AG09319 (cell line): ENCODE measurements at regions not wholly inside any gene's neighbourhood (a gene's known extent, or its start where the extent isn't known, plus 50 kb on each side); places are given as distances from the start of the nearest gene placed in this dataset.
"Not testable (repeated sequence)": the region's sequence is repeated elsewhere in the genome, so short reads cannot be mapped to it uniquely, and the experiment has no call there.

Experiments used
- DNase-seq: peaks from one replicate; pipeline ENCODE4 v3.0.0-alpha.2; 2010; ENCODE audit warnings: low read depth; ENCODE audit errors: extremely low read depth
- TF ChIP-seq, protein P1 (sequence below): IDR thresholded peaks from 2 replicates; pipeline ENCODE4 v1.5.1; 2011; ENCODE audit warnings: low read depth, mild to moderate bottlenecking, inconsistent platforms, low read length, moderate library complexity

DNA sequence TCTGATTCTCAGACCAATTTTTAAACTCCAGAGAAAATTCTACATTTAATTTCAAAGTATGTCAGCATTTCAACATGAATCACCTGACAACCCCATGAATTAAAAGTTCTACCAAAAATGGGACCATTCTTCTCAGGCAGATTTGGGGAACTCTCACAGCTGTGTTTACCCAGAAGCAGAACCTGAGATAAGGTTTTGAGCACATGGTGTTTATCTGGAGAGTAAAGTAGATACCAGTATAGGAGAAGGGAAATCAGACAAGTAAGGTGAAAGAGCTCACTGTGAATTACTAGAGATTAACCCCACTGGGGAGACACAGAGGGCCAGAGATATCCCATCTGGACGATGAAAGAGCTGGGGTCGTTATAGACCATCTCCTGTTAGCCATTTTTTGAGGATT is 729.1 kb downstream of the DNAH5 start:
- TF ChIP-seq, protein P1, sequence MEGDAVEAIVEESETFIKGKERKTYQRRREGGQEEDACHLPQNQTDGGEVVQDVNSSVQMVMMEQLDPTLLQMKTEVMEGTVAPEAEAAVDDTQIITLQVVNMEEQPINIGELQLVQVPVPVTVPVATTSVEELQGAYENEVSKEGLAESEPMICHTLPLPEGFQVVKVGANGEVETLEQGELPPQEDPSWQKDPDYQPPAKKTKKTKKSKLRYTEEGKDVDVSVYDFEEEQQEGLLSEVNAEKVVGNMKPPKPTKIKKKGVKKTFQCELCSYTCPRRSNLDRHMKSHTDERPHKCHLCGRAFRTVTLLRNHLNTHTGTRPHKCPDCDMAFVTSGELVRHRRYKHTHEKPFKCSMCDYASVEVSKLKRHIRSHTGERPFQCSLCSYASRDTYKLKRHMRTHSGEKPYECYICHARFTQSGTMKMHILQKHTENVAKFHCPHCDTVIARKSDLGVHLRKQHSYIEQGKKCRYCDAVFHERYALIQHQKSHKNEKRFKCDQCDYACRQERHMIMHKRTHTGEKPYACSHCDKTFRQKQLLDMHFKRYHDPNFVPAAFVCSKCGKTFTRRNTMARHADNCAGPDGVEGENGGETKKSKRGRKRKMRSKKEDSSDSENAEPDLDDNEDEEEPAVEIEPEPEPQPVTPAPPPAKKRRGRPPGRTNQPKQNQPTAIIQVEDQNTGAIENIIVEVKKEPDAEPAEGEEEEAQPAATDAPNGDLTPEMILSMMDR: no peak
- no peak for DNase-seq

DNA sequence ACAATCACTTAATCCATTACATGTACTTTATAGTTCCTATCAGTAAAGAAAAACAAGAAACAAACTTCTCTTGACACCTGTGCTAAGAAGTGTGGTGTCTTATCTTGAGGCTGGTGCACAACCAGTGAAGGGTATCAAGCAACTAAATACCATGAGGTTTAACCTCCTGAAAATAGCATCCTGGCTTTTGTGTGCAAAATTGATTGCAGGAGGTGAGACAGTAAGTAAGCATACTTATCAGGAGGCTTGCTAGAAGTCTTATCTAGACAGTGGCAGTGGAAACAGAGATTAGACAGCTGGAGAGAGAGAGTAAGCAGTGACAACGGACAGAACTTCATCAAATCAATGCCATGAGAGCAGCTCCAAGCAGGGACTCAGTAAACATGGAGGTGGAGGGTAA is 730.3 kb downstream of the DNAH5 start:
- TF ChIP-seq, protein P1: no peak
- DNase-seq: no peak

DNA sequence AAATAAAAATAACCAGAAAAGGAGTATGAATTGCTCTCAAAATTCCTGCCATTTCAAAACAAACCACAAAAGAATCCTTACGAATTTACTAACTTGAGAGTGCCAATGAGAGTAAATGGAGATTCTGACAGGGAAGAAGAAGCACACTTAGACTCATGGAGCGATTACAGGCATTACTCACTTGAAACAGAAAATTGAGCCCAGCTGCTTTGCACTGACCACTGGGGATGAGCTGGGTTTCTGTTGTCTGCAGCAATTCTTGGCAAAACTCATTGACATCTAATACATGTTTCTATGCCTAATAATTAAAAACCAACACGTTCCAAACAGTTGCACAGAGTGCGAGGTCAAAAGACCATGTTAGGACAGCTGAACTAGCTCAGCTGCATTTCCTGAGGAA is 731.6 kb downstream of the DNAH5 start:
- no peak for DNase-seq
- TF ChIP-seq, protein P1: no peak

DNA sequence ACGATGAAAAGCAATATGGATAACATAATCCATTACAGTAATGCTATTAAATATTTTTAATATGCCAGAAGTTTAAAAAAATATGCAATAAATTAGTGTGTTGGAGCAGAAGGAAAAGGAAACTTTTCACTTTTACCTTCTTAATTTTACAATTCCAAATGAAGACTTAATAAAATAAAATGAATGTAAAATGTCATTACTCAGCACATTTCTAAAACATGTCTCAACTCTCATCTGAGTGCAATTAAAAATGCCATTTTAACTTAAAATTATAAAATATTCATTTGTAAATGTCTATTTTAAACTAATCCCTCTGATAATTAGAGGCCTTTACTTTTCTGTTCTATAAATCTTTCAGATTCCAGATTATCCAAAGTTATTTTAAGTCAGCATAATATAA is 733.4 kb downstream of the DNAH5 start:
- TF ChIP-seq, protein P1: no peak
- no peak for DNase-seq

DNA sequence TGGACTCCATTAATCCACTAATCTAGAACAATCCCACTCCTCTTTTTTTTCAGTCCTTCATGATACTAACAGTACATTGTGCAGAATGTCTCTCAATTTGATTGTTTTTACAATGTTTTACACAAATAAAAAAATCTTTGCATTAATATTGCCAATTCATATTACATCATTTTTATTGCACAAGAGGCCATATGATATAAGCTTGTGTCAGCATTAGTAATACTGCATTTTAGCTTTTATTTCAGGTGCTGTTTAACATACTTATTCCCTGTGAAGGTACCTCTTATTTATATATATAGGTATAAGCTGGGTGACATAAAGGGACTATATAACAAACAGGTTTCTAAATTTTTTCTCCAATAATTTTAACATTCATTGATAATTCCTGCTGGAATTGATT is 737.4 kb downstream of the DNAH5 start:
- DNase-seq: no peak
- TF ChIP-seq, protein P1: no peak

DNA sequence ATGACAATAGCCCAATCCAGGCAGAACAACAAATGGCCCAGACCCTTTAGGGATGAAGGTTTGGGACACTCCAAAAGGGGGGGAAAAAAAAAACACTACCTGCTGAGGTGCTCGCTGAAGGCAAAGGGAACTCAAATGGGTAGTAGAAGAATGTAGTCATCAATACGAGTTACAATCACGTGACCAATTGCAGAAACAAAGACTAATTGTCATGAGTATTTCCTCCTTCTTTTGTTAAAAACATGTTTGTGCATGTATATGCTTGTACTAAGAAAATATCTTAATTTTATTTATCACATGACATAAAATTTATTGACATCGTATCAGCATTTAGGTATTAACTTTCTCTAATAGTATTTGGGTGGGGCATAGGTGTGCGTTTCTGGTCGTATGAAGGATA is 743.5 kb downstream of the DNAH5 start:
- DNase-seq: no peak
- TF ChIP-seq, protein P1: no peak

DNA sequence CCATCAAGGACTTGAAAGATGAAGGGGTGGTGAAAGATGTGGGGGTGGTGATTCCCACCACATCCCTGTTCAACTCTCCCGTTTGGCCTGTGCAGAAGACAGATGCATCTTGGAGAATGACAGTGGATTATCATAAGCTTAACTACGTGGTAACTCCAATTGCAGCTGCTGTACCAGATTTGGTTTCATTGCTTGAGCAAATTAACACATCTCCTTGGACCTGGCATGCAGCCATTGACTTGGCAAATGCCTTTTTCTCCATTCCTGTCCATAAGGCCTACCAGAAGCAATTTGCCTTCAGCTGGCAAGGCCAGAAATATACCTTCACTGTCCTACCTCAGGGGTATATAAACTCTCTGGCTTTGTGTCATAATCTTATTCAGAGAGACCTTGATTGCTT is 746.3 kb downstream of the DNAH5 start:
- not testable (repeated sequence) for DNase-seq

DNA sequence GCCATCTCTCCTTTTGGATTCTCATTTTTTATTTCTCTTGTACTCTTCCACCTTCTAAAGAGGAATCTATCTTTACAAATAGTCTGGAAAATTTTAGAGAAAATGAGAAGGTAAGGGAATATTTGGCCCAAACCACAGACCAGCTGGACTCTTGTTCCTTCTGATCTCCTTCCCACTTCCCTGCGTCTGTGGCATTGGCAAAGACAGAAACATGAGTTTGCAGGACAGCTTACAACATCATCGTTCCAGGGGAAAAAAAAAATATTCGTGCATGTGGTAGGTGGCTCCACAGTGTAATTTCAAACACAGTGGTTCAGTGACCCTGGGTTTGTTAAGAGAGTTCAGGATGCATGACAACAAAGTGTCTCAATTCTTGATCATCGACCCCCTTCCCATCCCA is 755.0 kb downstream of the DNAH5 start:
- TF ChIP-seq, protein P1: no peak
- DNase-seq: no peak
